Thyroid gland (tissue), 4 donors: ENCODE measurements at regions not wholly inside any gene's neighbourhood (a gene's known extent, or its start where the extent isn't known, plus 50 kb on each side); places are given as distances from the start of the nearest gene placed in this dataset.

Source experiments
- DNase-seq, 2 donors: peaks; one replicate each; pipeline ENCODE4 v3.0.0-alpha.2; 2019
- H3K27ac ChIP-seq, 3 donors: fragments of 200-600 bp; sonication (generic); 1 replicate in 2 of 3; 2 replicates in 1 of 3; pipeline ENCODE4 v1.5.1; 2016 to 2019; ENCODE audit warnings: mild to moderate bottlenecking in 1 of 3, moderate library complexity in 1 of 3
- H3K27me3 ChIP-seq: fragments of 200-600 bp; sonication (generic); one replicate; pipeline ENCODE4 v1.5.1; 2019
- H3K36me3 ChIP-seq, 2 donors: fragments of 200-600 bp; sonication (generic); one replicate each; pipeline ENCODE4 v1.5.1; 2016 to 2019
- H3K4me1 ChIP-seq, 2 donors: fragments of 200-600 bp; sonication (generic); one replicate each; pipeline ENCODE4 v1.5.1; 2017 to 2019
- H3K4me3 ChIP-seq, 3 donors: fragments of 200-600 bp; sonication (generic); replicated peaks in 1 of 3; 1 replicate in 2 of 3; 2 replicates in 1 of 3; pipeline ENCODE4 v1.5.1; 2016; ENCODE audit warnings: mild to moderate bottlenecking in 1 of 3
- H3K9me3 ChIP-seq: fragments of 200-600 bp; sonication (generic); one replicate; pipeline ENCODE4 v1.5.1; 2017
- POLR2A ChIP-seq, 2 donors: fragments of 450-650 bp; IDR thresholded peaks; one replicate each; pipeline ENCODE4 v1.6.1; 2017; ENCODE audit warnings: antibody characterized with exemption in 2 of 2, mild to moderate bottlenecking in 2 of 2, moderate library complexity in 1 of 2
- WGBS, 2 donors: methylation state at CpG; one replicate each; pipeline ENCODE4 v1.1.5; 2017; 5-methylcytosine and 5-hydroxymethylcytosine counted together
- intact Hi-C: fragments of 100-400 bp; cut with DNase I; formaldehyde crosslinking; loops from one replicate; pipeline ENCODE4 v1.15.1; 2023
- TF ChIP-seq, protein P1 (sequence below), 6 experiments: fragments of 200-600 bp in 3 of 6; fragments of 450-650 bp in 3 of 6; sonication (generic) in 3 of 6; IDR thresholded peaks; one replicate each; pipeline ENCODE4 v1.5.1; 2016 to 2019; ENCODE audit warnings: antibody characterized with exemption in 6 of 6, mild to moderate bottlenecking in 2 of 6, inconsistent platforms in 1 of 6, moderate library complexity in 1 of 6

DNA sequence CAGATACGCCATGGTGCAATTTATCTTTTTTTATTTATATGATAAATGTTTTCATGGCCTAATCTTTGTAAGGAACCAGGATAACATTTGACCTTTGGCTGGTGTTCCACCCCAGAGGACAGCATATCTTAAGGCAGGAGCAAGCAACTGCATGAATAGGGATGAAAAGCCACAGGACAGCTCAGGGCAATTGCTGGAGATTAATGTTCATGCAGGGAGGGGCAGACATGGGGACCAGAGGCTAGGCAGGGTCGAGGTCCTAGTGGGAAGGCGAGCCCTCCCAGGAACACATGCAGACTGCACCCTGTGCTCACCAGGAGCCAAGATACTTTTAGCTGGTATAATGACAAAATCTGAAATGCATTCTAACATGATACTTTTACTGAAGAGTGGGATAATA is 74.4 kb upstream of the HAO2 start:
- H3K9me3 ChIP-seq, result no peaks in the 10 kb centered on the region

DNA sequence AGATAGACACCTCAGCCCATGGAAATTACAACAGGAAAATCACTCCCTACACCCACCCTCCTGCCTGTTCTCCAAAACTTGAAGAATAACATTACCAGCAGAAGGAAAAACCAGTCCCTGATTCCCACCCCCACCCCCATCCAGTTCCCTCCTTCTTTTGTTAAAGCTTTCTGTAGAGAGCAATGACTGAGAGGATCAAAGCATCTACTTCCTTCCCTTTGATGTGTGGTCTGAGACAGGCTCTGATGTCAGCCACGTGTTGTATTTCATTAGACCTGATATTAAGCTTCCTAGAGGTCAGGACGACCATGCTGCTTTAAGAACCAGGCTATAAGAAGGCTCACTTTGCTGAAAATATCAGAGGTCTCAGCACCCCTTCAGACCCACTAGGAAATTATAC is 73.9 kb upstream of the HAO2 start:
- no peak for DNase-seq
- no peak overlapping the region for H3K27ac ChIP-seq
- H3K4me3 ChIP-seq, result no peak overlapping the region
- TF ChIP-seq POLR2A (IDR thresholded peaks at IDR 0.05), result no peak
- TF ChIP-seq, protein P1, sequence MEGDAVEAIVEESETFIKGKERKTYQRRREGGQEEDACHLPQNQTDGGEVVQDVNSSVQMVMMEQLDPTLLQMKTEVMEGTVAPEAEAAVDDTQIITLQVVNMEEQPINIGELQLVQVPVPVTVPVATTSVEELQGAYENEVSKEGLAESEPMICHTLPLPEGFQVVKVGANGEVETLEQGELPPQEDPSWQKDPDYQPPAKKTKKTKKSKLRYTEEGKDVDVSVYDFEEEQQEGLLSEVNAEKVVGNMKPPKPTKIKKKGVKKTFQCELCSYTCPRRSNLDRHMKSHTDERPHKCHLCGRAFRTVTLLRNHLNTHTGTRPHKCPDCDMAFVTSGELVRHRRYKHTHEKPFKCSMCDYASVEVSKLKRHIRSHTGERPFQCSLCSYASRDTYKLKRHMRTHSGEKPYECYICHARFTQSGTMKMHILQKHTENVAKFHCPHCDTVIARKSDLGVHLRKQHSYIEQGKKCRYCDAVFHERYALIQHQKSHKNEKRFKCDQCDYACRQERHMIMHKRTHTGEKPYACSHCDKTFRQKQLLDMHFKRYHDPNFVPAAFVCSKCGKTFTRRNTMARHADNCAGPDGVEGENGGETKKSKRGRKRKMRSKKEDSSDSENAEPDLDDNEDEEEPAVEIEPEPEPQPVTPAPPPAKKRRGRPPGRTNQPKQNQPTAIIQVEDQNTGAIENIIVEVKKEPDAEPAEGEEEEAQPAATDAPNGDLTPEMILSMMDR (IDR thresholded peaks at IDR 0.05), result no peak
- no peaks in the 10 kb centered on the region for H3K4me1 ChIP-seq
- intact Hi-C loops, result no loop called here
- WGBS, 2 donors, result 50 to 52% methylated on average over 2 of the region's 2 CpGs
- H3K27me3 ChIP-seq, result no peaks in the 10 kb centered on the region
- H3K9me3 ChIP-seq, result no peaks in the 10 kb centered on the region
- no peaks in the 10 kb centered on the region for H3K36me3 ChIP-seq

More for the DNA sequence above, 74.4 kb upstream of the HAO2 start:
- intact Hi-C loops, result no loop called here
- Histone ChIP-seq H3K4me1 (no peaks in the 10 kb centered on the region), H3K36me3 (no peaks in the 10 kb centered on the region), H3K4me3 (no peak overlapping the region), H3K27me3 (no peaks in the 10 kb centered on the region), H3K27ac (no peak overlapping the region)
- WGBS, 2 donors, result 72 to 79% methylated on average over 3 of the region's 3 CpGs
- DNase-seq, result no peak
- TF ChIP-seq, protein P1 (IDR thresholded peaks at IDR 0.05), result no peak
- no peak for TF ChIP-seq POLR2A (IDR thresholded peaks at IDR 0.05)

DNA sequence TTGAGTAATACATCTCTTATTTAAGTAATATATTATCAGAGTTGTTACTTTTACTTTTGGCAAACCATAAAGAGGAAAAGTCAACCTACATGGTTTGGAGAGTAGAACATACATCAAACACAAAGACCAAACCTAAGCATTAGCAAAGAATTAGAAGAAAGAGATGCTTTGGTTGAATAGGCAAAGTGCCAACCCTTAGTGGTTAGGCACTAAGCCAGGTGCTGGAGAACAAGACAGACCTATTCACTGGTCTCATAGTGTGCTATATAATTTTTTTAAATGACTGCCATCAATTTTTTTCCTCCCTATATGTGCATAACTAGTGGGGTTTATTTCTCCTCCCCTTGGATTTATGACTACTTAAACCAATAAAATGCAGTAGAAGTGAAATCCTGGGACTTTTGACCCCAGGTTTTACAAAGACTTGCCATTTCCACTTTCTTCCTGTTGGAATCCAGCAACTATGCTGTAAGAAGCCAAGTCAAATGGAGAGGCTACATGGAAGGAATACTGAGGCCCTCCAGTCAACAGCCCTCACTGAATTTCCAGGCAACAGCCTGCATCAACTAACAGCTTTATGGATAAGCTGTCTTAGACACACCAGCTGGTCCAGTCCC is 69.8 kb upstream of the HAO2 start:
- Histone ChIP-seq H3K27ac (no peak overlapping the region), H3K9me3 (no peaks in the 10 kb centered on the region), H3K36me3 (no peaks in the 10 kb centered on the region), H3K27me3 (no peaks in the 10 kb centered on the region), H3K4me3 (no peak overlapping the region), H3K4me1 (no peaks in the 10 kb centered on the region)
- intact Hi-C loops, result no loop called here
- DNase-seq, result peak in 1 of 2 donors; percentile 8
- TF ChIP-seq, protein P1 (IDR thresholded peaks at IDR 0.05), result no peak
- no peak for TF ChIP-seq POLR2A (IDR thresholded peaks at IDR 0.05)

DNA sequence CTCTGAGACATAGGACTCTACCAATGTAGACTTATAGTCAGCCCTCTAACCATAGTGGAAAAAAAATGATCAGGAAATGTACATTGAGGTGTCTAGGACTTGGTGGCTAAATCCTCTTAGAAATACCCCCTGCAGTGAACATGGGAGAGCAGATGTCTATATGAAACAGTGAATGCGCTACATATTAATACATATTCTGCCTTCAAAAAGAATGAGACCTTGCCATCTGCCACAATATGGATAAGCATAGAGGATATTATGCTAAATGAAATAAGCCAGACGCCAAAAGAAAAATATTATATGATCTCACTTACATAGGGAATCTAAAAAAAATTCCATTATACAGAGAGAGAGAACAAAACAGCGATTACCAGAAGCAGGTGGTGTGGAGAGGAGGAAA is 66.6 kb upstream of the HAO2 start:
- no peaks in the 10 kb centered on the region for H3K36me3 ChIP-seq
- WGBS, 2 donors, result 91 to 94% methylated on average over 3 of the region's 3 CpGs
- no peaks in the 10 kb centered on the region for H3K4me1 ChIP-seq
- DNase-seq, result no peak
- TF ChIP-seq, protein P1 (IDR thresholded peaks at IDR 0.05), result no peak
- TF ChIP-seq POLR2A (IDR thresholded peaks at IDR 0.05), result no peak
- H3K27me3 ChIP-seq, result no peaks in the 10 kb centered on the region
- no peak overlapping the region for H3K27ac ChIP-seq
- no peaks in the 10 kb centered on the region for H3K9me3 ChIP-seq
- intact Hi-C loops, result no loop called here
- no peak overlapping the region for H3K4me3 ChIP-seq

DNA sequence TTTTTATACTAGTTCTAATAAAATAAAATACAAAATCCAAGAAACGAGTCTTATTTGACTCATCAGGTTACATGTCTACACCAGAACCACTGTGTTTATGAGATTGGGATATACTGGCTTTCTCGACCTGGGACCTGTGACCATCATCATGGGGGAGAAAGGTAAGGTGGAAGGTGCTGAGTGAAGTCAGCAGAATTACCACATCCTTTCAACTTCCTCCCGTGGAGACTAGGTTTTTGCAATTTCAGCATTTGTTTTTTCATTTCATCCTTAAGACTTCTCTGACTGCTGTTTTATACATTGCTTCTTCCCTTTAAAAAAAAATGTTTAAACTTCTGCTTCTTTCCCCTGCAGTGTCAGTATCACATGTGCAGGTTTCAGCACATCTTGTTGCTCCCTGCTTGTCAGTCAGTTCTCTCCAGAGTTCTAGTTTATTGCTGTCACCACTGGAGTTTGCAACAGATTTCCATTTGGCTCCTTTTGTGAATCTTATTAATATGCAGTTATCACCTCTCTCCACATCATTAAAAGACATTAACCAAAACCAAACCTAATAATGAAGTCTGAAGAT is 60.4 kb upstream of the HAO2 start:
- Histone ChIP-seq H3K4me3 (no peak overlapping the region), H3K9me3 (no peaks in the 10 kb centered on the region), H3K36me3 (no peaks in the 10 kb centered on the region), H3K27me3 (no peaks in the 10 kb centered on the region), H3K4me1 (peaks cover 21% of the 10 kb centered on the region in 2 donors), H3K27ac (no peak overlapping the region)
- 73 to 76% methylated on average over 3 of the region's 3 CpGs for WGBS, 2 donors
- DNase-seq, result no peak
- intact Hi-C loops, result no loop called here
- TF ChIP-seq, protein P1 (IDR thresholded peaks at IDR 0.05), result no peak
- no peak for TF ChIP-seq POLR2A (IDR thresholded peaks at IDR 0.05)
